ENCODE measurements at regions not wholly inside any gene's neighbourhood (a gene's known extent, or its start where the extent isn't known, plus 50 kb on each side); places are given as distances from the start of the nearest gene placed in this dataset.

GRCh38 chr6:170113141-170113540, 177.7 kb downstream of the DLL1 start:
- TF ChIP-seq FOXP2 (optimal IDR thresholded peaks at IDR 0.05; ENCODE audit: borderline replicate concordance, extremely low read depth, extremely low read length, insufficient read depth) (no peak), POLR2AphosphoS5 (IDR thresholded peaks at IDR 0.05; ENCODE audit: low read depth, low read length) (no peak), SIN3A (IDR thresholded peaks at IDR 0.05; ENCODE audit: borderline replicate concordance, insufficient read depth, low read length) (no peak), REST (IDR thresholded peaks at IDR 0.05; ENCODE audit: insufficient read depth in 1 of 2, low read depth in 2 of 2, low read length in 2 of 2) (no peak), TAF1 (IDR thresholded peaks at IDR 0.05; ENCODE audit: borderline replicate concordance, insufficient read depth, low read length) (no peak)

- TF ChIP-seq TAF1 (IDR thresholded peaks at IDR 0.05; ENCODE audit: borderline replicate concordance, insufficient read depth, low read length) (no peak), SIN3A (IDR thresholded peaks at IDR 0.05; ENCODE audit: borderline replicate concordance, insufficient read depth, low read length) (no peak), REST (IDR thresholded peaks at IDR 0.05; ENCODE audit: insufficient read depth in 1 of 2, low read depth in 2 of 2, low read length in 2 of 2) (no peak), POLR2AphosphoS5 (IDR thresholded peaks at IDR 0.05; ENCODE audit: low read depth, low read length) (no peak), FOXP2 (optimal IDR thresholded peaks at IDR 0.05; ENCODE audit: borderline replicate concordance, extremely low read depth, extremely low read length, insufficient read depth) (no peak)
Observed at GRCh38 chr6:170112583-170112860, 178.4 kb downstream of the DLL1 start.

- TF ChIP-seq SIN3A (IDR thresholded peaks at IDR 0.05; ENCODE audit: borderline replicate concordance, insufficient read depth, low read length) (no peak), FOXP2 (optimal IDR thresholded peaks at IDR 0.05; ENCODE audit: borderline replicate concordance, extremely low read depth, extremely low read length, insufficient read depth) (no peak), REST (IDR thresholded peaks at IDR 0.05; ENCODE audit: insufficient read depth in 1 of 2, low read depth in 2 of 2, low read length in 2 of 2) (no peak), POLR2AphosphoS5 (IDR thresholded peaks at IDR 0.05; ENCODE audit: low read depth, low read length) (no peak), TAF1 (IDR thresholded peaks at IDR 0.05; ENCODE audit: borderline replicate concordance, insufficient read depth, low read length) (no peak)
Observed at GRCh38 chr6:170111816-170112582, 178.9 kb downstream of the DLL1 start.

- TF ChIP-seq SIN3A (IDR thresholded peaks at IDR 0.05; ENCODE audit: borderline replicate concordance, insufficient read depth, low read length) (no peak), POLR2AphosphoS5 (IDR thresholded peaks at IDR 0.05; ENCODE audit: low read depth, low read length) (no peak), TAF1 (IDR thresholded peaks at IDR 0.05; ENCODE audit: borderline replicate concordance, insufficient read depth, low read length) (no peak), REST (IDR thresholded peaks at IDR 0.05; ENCODE audit: insufficient read depth in 1 of 2, low read depth in 2 of 2, low read length in 2 of 2) (no peak), FOXP2 (optimal IDR thresholded peaks at IDR 0.05; ENCODE audit: borderline replicate concordance, extremely low read depth, extremely low read length, insufficient read depth) (no peak)
Observed at GRCh38 chr6:170111141-170111664, 179.7 kb downstream of the DLL1 start.
